Fibroblast of lung (primary cell): ENCODE measurements at regions not wholly inside any gene's neighbourhood (a gene's known extent, or its start where the extent isn't known, plus 50 kb on each side); places are given as distances from the start of the nearest gene placed in this dataset.

ENCODE experiments used
- DNase-seq, 2 donors: peaks; one replicate each; pipeline versions ENCODE4 v3.0.0 to v3.0.0-alpha.2; 2010; ENCODE audit warnings: low read depth in 2 of 2
- H2AFZ ChIP-seq: 2 replicates; pipeline ENCODE4 v1.5.1; 2012; ENCODE audit warnings: low read length, control low read depth, inconsistent platforms
- H3K27ac ChIP-seq: 2 replicates; pipeline ENCODE4 v1.5.1; 2011; ENCODE audit warnings: low read length, control low read depth; ENCODE audit not compliant: insufficient read depth
- H3K27me3 ChIP-seq: 2 replicates; pipeline ENCODE4 v1.5.1; 2011; ENCODE audit warnings: mild to moderate bottlenecking, low read length; ENCODE audit not compliant: control insufficient read depth, insufficient read depth
- H3K36me3 ChIP-seq: 2 replicates; pipeline ENCODE4 v1.5.1; 2011; ENCODE audit warnings: low read length; ENCODE audit not compliant: control insufficient read depth, insufficient read depth
- H3K4me1 ChIP-seq: 2 replicates; pipeline ENCODE4 v1.5.1; 2011; ENCODE audit warnings: low read length; ENCODE audit not compliant: control insufficient read depth, insufficient read depth; ENCODE audit errors: extremely low read depth
- H3K4me2 ChIP-seq: 2 replicates; pipeline ENCODE4 v1.5.1; 2011; ENCODE audit warnings: low read length, control low read depth; ENCODE audit not compliant: insufficient read depth; ENCODE audit errors: extremely low read depth
- H3K4me3 ChIP-seq, 4 experiments: fragments of 200-600 bp in 1 of 4; sonication (generic) in 1 of 4; replicated peaks in 1 of 4; 2 replicates each; pipeline ENCODE4 v1.5.1; 2011 to 2016; ENCODE audit warnings: low read length in 4 of 4, low read depth in 3 of 4, mild to moderate bottlenecking in 3 of 4, control low read depth in 2 of 4, inconsistent platforms in 1 of 4, mixed read lengths in 1 of 4; ENCODE audit not compliant: insufficient read depth in 1 of 4; ENCODE audit errors: control extremely low read depth in 1 of 4
- H3K79me2 ChIP-seq: 2 replicates; pipeline ENCODE4 v1.5.1; 2012; ENCODE audit warnings: mild to moderate bottlenecking, low read length, inconsistent platforms; ENCODE audit not compliant: control insufficient read depth, insufficient read depth
- H3K9ac ChIP-seq: 2 replicates; pipeline ENCODE4 v1.5.1; 2011; ENCODE audit warnings: mild to moderate bottlenecking, low read length, control low read depth; ENCODE audit not compliant: insufficient read depth
- H3K9me3 ChIP-seq: 2 replicates; pipeline ENCODE4 v1.5.1; 2012; ENCODE audit warnings: low read depth, low read length; ENCODE audit not compliant: control insufficient read depth, insufficient read depth
- H4K20me1 ChIP-seq: 2 replicates; pipeline ENCODE4 v1.5.1; 2011; ENCODE audit warnings: low read length; ENCODE audit not compliant: control insufficient read depth, insufficient read depth; ENCODE audit errors: extremely low read depth
- CTCF ChIP-seq, 2 donors: IDR thresholded peaks in 1 of 2; conservative IDR thresholded peaks in 1 of 2; 1 replicate in 1 of 2; 2 replicates in 1 of 2; pipeline ENCODE4 v1.5.1; 2011 to 2012; ENCODE audit warnings: low read length in 2 of 2, control low read depth in 1 of 2, inconsistent platforms in 1 of 2, low read depth in 1 of 2, mild to moderate bottlenecking in 1 of 2
- EZH2 ChIP-seq: IDR thresholded peaks from 2 replicates; pipeline ENCODE4 v1.5.1; 2012; ENCODE audit warnings: low read length, control low read depth, mild to moderate bottlenecking; ENCODE audit errors: missing control alignments

GRCh38 chrX:115897956-115898355 lies 272.6 kb upstream of the AGTR2 start:
- H3K4me1 ChIP-seq = no peaks in the 10 kb centered on the region
- H3K27ac ChIP-seq = no peak overlapping the region
- H3K36me3 ChIP-seq = no peaks in the 10 kb centered on the region
- no peak overlapping the region for H2AFZ ChIP-seq
- H3K4me3 ChIP-seq = no peak overlapping the region
- no peaks in the 10 kb centered on the region for H3K27me3 ChIP-seq
- no peaks in the 10 kb centered on the region for H3K79me2 ChIP-seq
- H4K20me1 ChIP-seq = no peaks in the 10 kb centered on the region
- H3K9ac ChIP-seq = no peak overlapping the region
- DNase-seq = no peak
- TF ChIP-seq CTCF (conservative IDR thresholded peaks at IDR 0.05 in 1 of 2, IDR thresholded peaks at IDR 0.05 in 1 of 2; ENCODE audit: low read depth in 1 of 2, low read length in 2 of 2) (no peak), EZH2 (no peak)
- no peak overlapping the region for H3K4me2 ChIP-seq
- no peaks in the 10 kb centered on the region for H3K9me3 ChIP-seq

GRCh38 chrX:115898382-115899001 lies 272.1 kb upstream of the AGTR2 start:
- no peaks in the 10 kb centered on the region for H3K79me2 ChIP-seq
- DNase-seq = no peak
- no peaks in the 10 kb centered on the region for H3K9me3 ChIP-seq
- H4K20me1 ChIP-seq = no peaks in the 10 kb centered on the region
- no peaks in the 10 kb centered on the region for H3K4me1 ChIP-seq
- no peak for TF ChIP-seq CTCF (conservative IDR thresholded peaks at IDR 0.05 in 1 of 2, IDR thresholded peaks at IDR 0.05 in 1 of 2; ENCODE audit: low read depth in 1 of 2, low read length in 2 of 2)
- TF ChIP-seq EZH2 = no peak
- no peak overlapping the region for H3K4me2 ChIP-seq
- no peak overlapping the region for H3K9ac ChIP-seq
- H3K4me3 ChIP-seq = no peak overlapping the region
- no peak overlapping the region for H2AFZ ChIP-seq
- no peaks in the 10 kb centered on the region for H3K36me3 ChIP-seq
- no peak overlapping the region for H3K27ac ChIP-seq
- no peaks in the 10 kb centered on the region for H3K27me3 ChIP-seq

GRCh38 chrX:115900425-115900824 lies 270.1 kb upstream of the AGTR2 start:
- H3K9ac ChIP-seq = no peak overlapping the region
- H3K27me3 ChIP-seq = no peaks in the 10 kb centered on the region
- no peak overlapping the region for H3K4me3 ChIP-seq
- H2AFZ ChIP-seq = no peak overlapping the region
- no peak overlapping the region for H3K4me2 ChIP-seq
- DNase-seq = no peak
- H3K36me3 ChIP-seq = no peaks in the 10 kb centered on the region
- H3K79me2 ChIP-seq = no peaks in the 10 kb centered on the region
- no peaks in the 10 kb centered on the region for H4K20me1 ChIP-seq
- no peaks in the 10 kb centered on the region for H3K4me1 ChIP-seq
- no peaks in the 10 kb centered on the region for H3K9me3 ChIP-seq
- no peak overlapping the region for H3K27ac ChIP-seq
- no peak for TF ChIP-seq EZH2
- TF ChIP-seq CTCF (conservative IDR thresholded peaks at IDR 0.05 in 1 of 2, IDR thresholded peaks at IDR 0.05 in 1 of 2; ENCODE audit: low read depth in 1 of 2, low read length in 2 of 2) = no peak
